Esophagus squamous epithelium (tissue), 5 donors: ENCODE measurements at regions not wholly inside any gene's neighbourhood (a gene's known extent, or its start where the extent isn't known, plus 50 kb on each side); places are given as distances from the start of the nearest gene placed in this dataset.

ENCODE experiments used
- DNase-seq: peaks from one replicate; lab custom pipeline; 2025; lab: John Stamatoyannopoulos, UW
- H3K27ac ChIP-seq, 4 donors: fragments of 200-600 bp; sonication (generic); one replicate each; pipeline ENCODE4 v1.5.1; 2016 to 2019; ENCODE audit warnings: mild to moderate bottlenecking in 1 of 4
- H3K27me3 ChIP-seq, 4 donors: fragments of 200-600 bp; sonication (generic); 1 replicate in 3 of 4; 2 replicates in 1 of 4; pipeline versions ENCODE4 v1.5.1 to v1.6.0; 2017 to 2021; ENCODE audit warnings: antibody characterized with exemption in 1 of 4
- H3K36me3 ChIP-seq, 3 donors: fragments of 200-600 bp; sonication (generic); one replicate each; pipeline ENCODE4 v1.5.1; 2016 to 2019
- H3K4me1 ChIP-seq, 3 donors: fragments of 200-600 bp; sonication (generic); one replicate each; pipeline ENCODE4 v1.5.1; 2017 to 2019
- H3K4me3 ChIP-seq, 4 donors: fragments of 200-600 bp; sonication (generic); 1 replicate in 3 of 4; 2 replicates in 1 of 4; pipeline ENCODE4 v1.5.1; 2016 to 2019; ENCODE audit warnings: mild to moderate bottlenecking in 2 of 4, moderate library complexity in 1 of 4
- H3K9me3 ChIP-seq, 3 donors: fragments of 200-600 bp; sonication (generic); one replicate each; pipeline ENCODE4 v1.5.1; 2016 to 2019
- CTCF ChIP-seq, 6 experiments: fragments of 450-650 bp in 4 of 6; fragments of 200-600 bp in 2 of 6; sonication (generic) in 2 of 6; IDR thresholded peaks; one replicate each; pipeline ENCODE4 v1.5.1; 2016 to 2019; ENCODE audit warnings: antibody characterized with exemption in 6 of 6, mild to moderate bottlenecking in 4 of 6, moderate library complexity in 4 of 6
- POLR2A ChIP-seq, 4 donors: fragments of 450-650 bp; IDR thresholded peaks; one replicate each; pipeline ENCODE4 v1.6.1; 2017; ENCODE audit warnings: antibody characterized with exemption in 4 of 4, mild to moderate bottlenecking in 4 of 4, moderate library complexity in 3 of 4
- WGBS, 2 donors: methylation state at CpG; one replicate each; pipeline ENCODE4 v1.1.5; 2018; 5-methylcytosine and 5-hydroxymethylcytosine counted together
- intact Hi-C: fragments of 100-400 bp; cut with DNase I; formaldehyde crosslinking; loops from one replicate; pipeline ENCODE4 v1.15.0; 2022
- donor health status: DM: yes; HTN: yes; CAD: no.

GRCh38 chr21:26652854-26653253 is 79.8 kb upstream of the CYYR1 start:
- TF ChIP-seq CTCF (IDR thresholded peaks at IDR 0.05) (no peak), POLR2A (IDR thresholded peaks at IDR 0.05) (no peak)
- intact Hi-C loops = no loop called here
- 33 to 41% methylated on average over 1 of the region's 1 CpG for WGBS, 2 donors

GRCh38 chr21:26641062-26641461 is 68.0 kb upstream of the CYYR1 start:
- Histone ChIP-seq H3K27ac (no peak overlapping the region), H3K27me3 (no peaks in the 10 kb centered on the region), H3K9me3 (no peaks in the 10 kb centered on the region), H3K4me3 (no peak overlapping the region), H3K36me3 (no peaks in the 10 kb centered on the region), H3K4me1 (no peaks in the 10 kb centered on the region)
- TF ChIP-seq POLR2A (IDR thresholded peaks at IDR 0.05) (no peak), CTCF (IDR thresholded peaks at IDR 0.05) (no peak)
- WGBS, 2 donors = 37 to 45% methylated on average over 1 of the region's 1 CpG
- intact Hi-C loops = no loop called here
- no peak for DNase-seq

More at GRCh38 chr21:26652854-26653253, 79.8 kb upstream of the CYYR1 start:
- no peaks in the 10 kb centered on the region for H3K36me3 ChIP-seq
- H3K4me3 ChIP-seq = no peak overlapping the region
- H3K4me1 ChIP-seq = no peaks in the 10 kb centered on the region
- H3K27me3 ChIP-seq = no peaks in the 10 kb centered on the region
- H3K27ac ChIP-seq = no peak overlapping the region
- no peaks in the 10 kb centered on the region for H3K9me3 ChIP-seq
- no peak for DNase-seq

- no peaks in the 10 kb centered on the region for H3K27me3 ChIP-seq
- peaks cover 0 to 12% (median 0%) of the 10 kb centered on the region in 3 donors for H3K9me3 ChIP-seq
- 72 to 82% methylated on average over 4 of the region's 4 CpGs for WGBS, 2 donors
- TF ChIP-seq POLR2A (IDR thresholded peaks at IDR 0.05) = no peak
- no peak for TF ChIP-seq CTCF (IDR thresholded peaks at IDR 0.05)
- H3K4me1 ChIP-seq = no peaks in the 10 kb centered on the region
- no peak overlapping the region for H3K27ac ChIP-seq
- DNase-seq = no peak
- no peak overlapping the region for H3K4me3 ChIP-seq
- H3K36me3 ChIP-seq = no peaks in the 10 kb centered on the region
- intact Hi-C loops = no loop called here
These were observed 64.2 kb upstream of the CYYR1 start for GRCh38 chr21:26637201-26637745.

- Histone ChIP-seq H3K36me3 (no peaks in the 10 kb centered on the region), H3K4me1 (no peaks in the 10 kb centered on the region), H3K27ac (no peak overlapping the region), H3K27me3 (no peaks in the 10 kb centered on the region), H3K9me3 (peaks cover 0 to 15% (median 0%) of the 10 kb centered on the region in 3 donors), H3K4me3 (no peak overlapping the region)
- no peak for TF ChIP-seq CTCF (IDR thresholded peaks at IDR 0.05)
- WGBS, 2 donors = 70 to 71% methylated on average over 3 of the region's 3 CpGs
- DNase-seq = no peak
- intact Hi-C loops = no loop called here
These were observed 62.6 kb upstream of the CYYR1 start for GRCh38 chr21:26635681-26636080.

GRCh38 chr21:26632691-26633090 is 59.6 kb upstream of the CYYR1 start:
- H3K27ac ChIP-seq = no peak overlapping the region

More at GRCh38 chr21:26632691-26633090, 59.6 kb upstream of the CYYR1 start:
- no peaks in the 10 kb centered on the region for H3K27me3 ChIP-seq
- TF ChIP-seq POLR2A (IDR thresholded peaks at IDR 0.05) (no peak), CTCF (IDR thresholded peaks at IDR 0.05) (no peak)
- 69 to 71% methylated on average over 2 of the region's 2 CpGs for WGBS, 2 donors
- intact Hi-C loops = no loop called here
- peaks cover 0 to 15% (median 0%) of the 10 kb centered on the region in 3 donors for H3K9me3 ChIP-seq
- DNase-seq = no peak
- H3K4me1 ChIP-seq = no peaks in the 10 kb centered on the region
- no peaks in the 10 kb centered on the region for H3K36me3 ChIP-seq
- H3K4me3 ChIP-seq = no peak overlapping the region
